ENCODE measurements at regions not wholly inside any gene's neighbourhood (a gene's known extent, or its start where the extent isn't known, plus 50 kb on each side); places are given as distances from the start of the nearest gene placed in this dataset.
"Not testable (repeated sequence)": the region's sequence is repeated elsewhere in the genome, so short reads cannot be mapped to it uniquely, and the experiment has no call there.

GRCh38 chr7:106345421-106346166, 60.8 kb upstream of the NAMPT start:
- no peak for DNase-seq (ENCODE audit: low read depth)

- no peak for DNase-seq (ENCODE audit: low read depth)
These were observed 60.1 kb upstream of the NAMPT start for GRCh38 chr7:106344861-106345260.

- no peak for DNase-seq (ENCODE audit: low read depth)
These were observed 59.4 kb upstream of the NAMPT start for GRCh38 chr7:106344211-106344610.

GRCh38 chr7:106342049-106342448, 57.3 kb upstream of the NAMPT start:
- not testable (repeated sequence) for DNase-seq (ENCODE audit: low read depth)

GRCh38 chr7:106340247-106340596, 55.4 kb upstream of the NAMPT start:
- DNase-seq (ENCODE audit: low read depth): not testable (repeated sequence)

GRCh38 chr7:106339513-106340246, 54.9 kb upstream of the NAMPT start:
- DNase-seq (ENCODE audit: low read depth): no peak

GRCh38 chr7:106337754-106338153, 53.0 kb upstream of the NAMPT start:
- DNase-seq (ENCODE audit: low read depth): no peak

GRCh38 chr7:106335814-106336213, 51.0 kb upstream of the NAMPT start:
- no peak for DNase-seq (ENCODE audit: low read depth)
